ENCODE measurements at regions not wholly inside any gene's neighbourhood (a gene's known extent, or its start where the extent isn't known, plus 50 kb on each side); places are given as distances from the start of the nearest gene placed in this dataset.
A peak's percentile ranks its signal among the peaks of the same experiment; 100 is the strongest.

DNA sequence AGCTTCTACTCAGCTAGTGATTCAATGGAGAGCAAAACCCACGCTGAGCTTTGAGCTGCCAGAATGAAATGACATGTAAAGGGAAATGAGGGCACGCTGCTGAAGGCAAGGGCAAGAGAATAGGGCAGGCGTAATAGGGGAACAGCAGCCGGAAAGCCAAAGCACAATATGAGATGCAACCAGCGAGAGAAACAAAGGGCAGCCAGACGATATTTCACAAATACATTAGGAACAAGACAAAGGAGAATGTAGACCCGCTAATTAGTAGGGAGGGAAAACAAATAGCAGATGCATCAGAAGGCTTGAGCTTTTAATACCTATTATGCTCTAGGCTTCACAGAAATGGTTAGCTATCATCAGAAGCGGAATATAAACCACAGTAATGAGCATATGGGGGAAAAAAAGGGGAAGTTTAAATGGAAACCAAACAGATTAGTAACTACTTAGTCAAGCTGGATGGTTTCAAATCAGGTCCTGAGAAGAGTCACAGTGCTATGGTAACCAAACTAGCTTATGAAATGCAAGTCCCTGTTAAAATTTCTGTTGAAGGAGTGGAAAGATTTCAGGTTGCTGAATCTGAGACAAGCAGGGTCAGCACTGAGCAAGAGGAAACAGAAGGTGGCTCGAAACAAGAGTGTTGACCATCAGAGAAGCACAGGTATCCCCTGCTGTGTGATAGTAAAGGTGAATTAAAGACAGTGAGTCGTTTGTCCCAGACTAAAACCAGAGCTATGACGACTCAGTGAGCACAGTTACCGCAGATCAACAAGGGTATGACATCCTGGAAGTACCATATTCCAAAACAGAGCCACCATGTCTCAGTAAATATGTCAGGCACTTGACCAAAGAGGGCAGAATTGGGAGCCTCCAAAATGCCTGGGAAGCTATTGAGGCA is 496.9 kb upstream of the CELF2 start:
- Histone ChIP-seq H2BK120ac (ENCODE audit: low read depth, low read length) (0 out of 2 replicates have a peak overlapping the region, but pooled peaks have one; percentile 19), H2AK9ac (replicated peaks; ENCODE audit: low read depth, low read length, poor library complexity) (no peak overlapping the region), H3K36me3 (ENCODE audit: control insufficient read depth, insufficient read depth, low read length) (no peaks in the 10 kb centered on the region), H2BK15ac (ENCODE audit: low read depth, low read length) (no peak overlapping the region; the same call in 2 of the 3 replicates), H3K9me3 (ENCODE audit: control insufficient read depth, insufficient read depth, low read length) (no peaks in the 10 kb centered on the region), H3K4me3 (ENCODE audit: insufficient read depth, low read depth, low read length) (no peak overlapping the region), H3K27me3 (ENCODE audit: control insufficient read depth, insufficient read depth, low read length) (no peaks in the 10 kb centered on the region), H4K91ac (ENCODE audit: insufficient read depth, low read depth, low read length) (peak overlapping the region; percentile 29; the same call in 1 of the 2 replicates), H3K56ac (ENCODE audit: extremely low read depth, insufficient read depth, low read length) (no peak overlapping the region), H2AK5ac (ENCODE audit: low read depth, low read length) (no peak overlapping the region; the same call in 1 of the 2 replicates), H3K79me1 (ENCODE audit: low read depth in 1 of 2, low read length in 2 of 2) (no peaks in the 10 kb centered on the region), H4K20me1 (ENCODE audit: insufficient read depth, low read length) (no peaks in the 10 kb centered on the region), H3K4me2 (ENCODE audit: low read depth, low read length) (no peak overlapping the region), H2BK20ac (ENCODE audit: low read depth, low read length) (peak overlapping the region; percentile 24), H3K4ac (ENCODE audit: low read depth, low read length) (peak overlapping the region; percentile 40; the same call in 1 of the 2 replicates), H3K9me1 (ENCODE audit: insufficient read depth, low read length) (no peaks in the 10 kb centered on the region; the same call in 1 of the 2 replicates), H3K27ac (ENCODE audit: insufficient read depth, low read length) (no peak overlapping the region), H3K4me1 (ENCODE audit: control insufficient read depth, insufficient read depth, low read length) (peaks cover 3% of the 10 kb centered on the region), H2BK5ac (ENCODE audit: low read depth, low read length, poor library complexity, severe bottlenecking) (no peak overlapping the region), H4K5ac (ENCODE audit: low read depth, low read length) (no peak overlapping the region), H2AFZ (replicated peaks; ENCODE audit: low read length, poor library complexity) (no peak overlapping the region), H4K8ac (ENCODE audit: low read depth in 2 of 2, low read length in 2 of 2) (no peak overlapping the region), H3K9ac (ENCODE audit: low read depth, low read length) (no peak overlapping the region), H3K23ac (ENCODE audit: low read depth, low read length) (no peak overlapping the region), H3K14ac (replicated peaks; ENCODE audit: low read depth, low read length) (no peak overlapping the region), H3K18ac (ENCODE audit: low read depth, low read length) (no peak overlapping the region)
- DNase-seq (peak; percentile 48), ATAC-seq (ENCODE audit: low read depth) (no peak)
- 73% methylated on average over 3 of the region's 12 CpGs; no CpG with 5 or more reads in 1 of the 2 experiments for WGBS, 2 experiments (ENCODE audit: extremely low coverage in 2 of 2, insufficient read length in 1 of 2)
- dilution Hi-C loops (cut with HindIII; ENCODE audit: low sequenced_read_pairs, unreplicated experiment) (no loop called here), intact Hi-C loops (cut with micrococcal nuclease) (no loop called here), in situ Hi-C loops (cut with MboI; ENCODE audit: low sequenced_read_pairs) (no loop called here)
- ChIA-PET POLR2A (ENCODE audit: unreplicated experiment) (interaction anchor here (0.6 kb wide), 1 partner anchor 1700 kb away, joined by 6 read pairs; no protein-coding TSS in a partner anchor), CTCF (interaction anchor here (0.6 to 0.8 kb wide), 3 partner anchors 33 to 394 kb away, joined by 3 to 10 read pairs (median 3); no protein-coding TSS in a partner anchor)
- TF ChIP-seq, protein P1, sequence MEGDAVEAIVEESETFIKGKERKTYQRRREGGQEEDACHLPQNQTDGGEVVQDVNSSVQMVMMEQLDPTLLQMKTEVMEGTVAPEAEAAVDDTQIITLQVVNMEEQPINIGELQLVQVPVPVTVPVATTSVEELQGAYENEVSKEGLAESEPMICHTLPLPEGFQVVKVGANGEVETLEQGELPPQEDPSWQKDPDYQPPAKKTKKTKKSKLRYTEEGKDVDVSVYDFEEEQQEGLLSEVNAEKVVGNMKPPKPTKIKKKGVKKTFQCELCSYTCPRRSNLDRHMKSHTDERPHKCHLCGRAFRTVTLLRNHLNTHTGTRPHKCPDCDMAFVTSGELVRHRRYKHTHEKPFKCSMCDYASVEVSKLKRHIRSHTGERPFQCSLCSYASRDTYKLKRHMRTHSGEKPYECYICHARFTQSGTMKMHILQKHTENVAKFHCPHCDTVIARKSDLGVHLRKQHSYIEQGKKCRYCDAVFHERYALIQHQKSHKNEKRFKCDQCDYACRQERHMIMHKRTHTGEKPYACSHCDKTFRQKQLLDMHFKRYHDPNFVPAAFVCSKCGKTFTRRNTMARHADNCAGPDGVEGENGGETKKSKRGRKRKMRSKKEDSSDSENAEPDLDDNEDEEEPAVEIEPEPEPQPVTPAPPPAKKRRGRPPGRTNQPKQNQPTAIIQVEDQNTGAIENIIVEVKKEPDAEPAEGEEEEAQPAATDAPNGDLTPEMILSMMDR (conservative IDR thresholded peaks at IDR 0.05; ENCODE audit: low read depth, low read length): no peak
- TF ChIP-seq ELK1 (IDR thresholded peaks at IDR 0.05; ENCODE audit: borderline replicate concordance, low read depth, low read length): no peak
- BruUV-seq (replicated peaks): no TSS peak

Data from IMR-90 (cell line).